A673 (cell line): ENCODE measurements at regions not wholly inside any gene's neighbourhood (a gene's known extent, or its start where the extent isn't known, plus 50 kb on each side); places are given as distances from the start of the nearest gene placed in this dataset.

Experiments
- CTCF ChIP-seq: fragments of 300-800, 200-600 bp; sonication (generic); conservative IDR thresholded peaks from 2 replicates; pipeline ENCODE4 v1.5.1; 2017; ENCODE audit warnings: low read depth, mild to moderate bottlenecking, antibody characterized with exemption, low read length, moderate library complexity, mixed read lengths
- EZH2 ChIP-seq: fragments of 200-600 bp; sonication (generic); IDR thresholded peaks from 2 replicates; pipeline ENCODE4 v1.6.1; 2017; ENCODE audit warnings: borderline replicate concordance, low read depth, mild to moderate bottlenecking, mixed read lengths, antibody characterized with exemption, low read length; ENCODE audit not compliant: poor library complexity, severe bottlenecking

- TF ChIP-seq CTCF, result no peak
- no peak for TF ChIP-seq EZH2
Measured at GRCh38 chr4:57369446-57369845, 259.3 kb upstream of the IGFBP7 start.
